Activated CD4-positive, alpha-beta T cell treated with anti-CD3 and anti-CD28 coated beads, Interleukin-10, Interleukin-2, amounts not matched to agents 100 ng/mL and 50 ng/mL, durations not matched to agents 16 hours and 8 hours (primary cell): ENCODE measurements at regions not wholly inside any gene's neighbourhood (a gene's known extent, or its start where the extent isn't known, plus 50 kb on each side); places are given as distances from the start of the nearest gene placed in this dataset.

Experiments used
- DNase-seq: peaks from one replicate; pipeline ENCODE4 v3.0.0-alpha.2; 2020

- no peak for DNase-seq
Measured at GRCh38 chr12:83408146-83408545, 721.4 kb downstream of the TMTC2 start.

GRCh38 chr12:83404521-83404920 is 717.8 kb downstream of the TMTC2 start:
- DNase-seq, result no peak

GRCh38 chr12:83390186-83390585 is 703.5 kb downstream of the TMTC2 start:
- no peak for DNase-seq

- no peak for DNase-seq
Measured at GRCh38 chr12:83389237-83389996, 702.7 kb downstream of the TMTC2 start.

GRCh38 chr12:83388551-83388950 is 701.8 kb downstream of the TMTC2 start:
- DNase-seq, result no peak

GRCh38 chr12:83386527-83387264 is 700.0 kb downstream of the TMTC2 start:
- no peak for DNase-seq

- DNase-seq, result no peak
Measured at GRCh38 chr12:83378186-83378727, 691.6 kb downstream of the TMTC2 start.

- DNase-seq, result no peak
Measured at GRCh38 chr12:83365317-83365716, 678.6 kb downstream of the TMTC2 start.

- no peak for DNase-seq
Measured at GRCh38 chr12:83361475-83361874, 674.8 kb downstream of the TMTC2 start.

- DNase-seq, result no peak
Measured at GRCh38 chr12:83361071-83361470, 674.4 kb downstream of the TMTC2 start.

- no peak for DNase-seq
Measured at GRCh38 chr12:83349907-83350611, 663.4 kb downstream of the TMTC2 start.

- no peak for DNase-seq
Measured at GRCh38 chr12:83346333-83346732, 659.6 kb downstream of the TMTC2 start.

GRCh38 chr12:83343767-83344166 is 657.1 kb downstream of the TMTC2 start:
- DNase-seq, result no peak

GRCh38 chr12:83335748-83336147 is 649.0 kb downstream of the TMTC2 start:
- DNase-seq, result no peak

GRCh38 chr12:83326666-83327065 is 640.0 kb downstream of the TMTC2 start:
- no peak for DNase-seq

- DNase-seq, result no peak
Measured at GRCh38 chr12:83323866-83324265, 637.2 kb downstream of the TMTC2 start.

GRCh38 chr12:83322809-83323208 is 636.1 kb downstream of the TMTC2 start:
- DNase-seq, result no peak

- no peak for DNase-seq
Measured at GRCh38 chr12:83321971-83322370, 635.3 kb downstream of the TMTC2 start.

- no peak for DNase-seq
Measured at GRCh38 chr12:83320350-83320749, 633.6 kb downstream of the TMTC2 start.

GRCh38 chr12:83318386-83319098 is 631.8 kb downstream of the TMTC2 start:
- no peak for DNase-seq

- DNase-seq, result no peak
Measured at GRCh38 chr12:83317595-83317994, 630.9 kb downstream of the TMTC2 start.

- DNase-seq, result no peak
Measured at GRCh38 chr12:83313827-83314226, 627.1 kb downstream of the TMTC2 start.

- DNase-seq, result no peak
Measured at GRCh38 chr12:83313322-83313721, 626.6 kb downstream of the TMTC2 start.
